Posterior cingulate gyrus (tissue), 11 donors: ENCODE measurements at regions not wholly inside any gene's neighbourhood (a gene's known extent, or its start where the extent isn't known, plus 50 kb on each side); places are given as distances from the start of the nearest gene placed in this dataset.

ENCODE experiments used
- DNase-seq, 10 donors: peaks; one replicate each; pipeline versions ENCODE4 v3.0.0 to v3.0.0-alpha.2; 2020 to 2021; ENCODE audit warnings: mixed read lengths in 3 of 10
- intact Hi-C: fragments of 100-400 bp; cut with DNase I; formaldehyde crosslinking; loops from one replicate; pipeline ENCODE4 v1.15.1; 2023

DNA sequence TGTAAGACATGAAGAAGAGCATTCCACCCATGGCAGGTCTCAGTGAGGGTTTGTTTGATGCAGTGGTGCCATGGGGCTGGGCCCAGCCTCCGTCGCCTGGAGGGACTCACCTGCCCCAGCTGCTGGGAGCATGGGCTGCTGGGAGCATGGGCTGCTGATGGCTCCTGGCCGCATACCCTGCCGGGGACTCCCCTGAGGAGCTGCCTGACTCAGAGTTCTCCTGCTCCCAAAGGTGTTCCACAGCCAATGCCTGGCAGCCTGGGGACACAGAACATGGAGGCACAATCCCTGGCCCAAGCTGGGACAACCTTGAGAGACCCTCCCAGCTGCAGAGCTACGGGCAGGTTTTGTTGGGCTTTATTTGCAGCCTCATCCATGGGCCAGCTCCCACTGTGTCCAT is 108.4 kb downstream of the COPS8 start:
- intact Hi-C loops: no loop called here
- no peak for DNase-seq

DNA sequence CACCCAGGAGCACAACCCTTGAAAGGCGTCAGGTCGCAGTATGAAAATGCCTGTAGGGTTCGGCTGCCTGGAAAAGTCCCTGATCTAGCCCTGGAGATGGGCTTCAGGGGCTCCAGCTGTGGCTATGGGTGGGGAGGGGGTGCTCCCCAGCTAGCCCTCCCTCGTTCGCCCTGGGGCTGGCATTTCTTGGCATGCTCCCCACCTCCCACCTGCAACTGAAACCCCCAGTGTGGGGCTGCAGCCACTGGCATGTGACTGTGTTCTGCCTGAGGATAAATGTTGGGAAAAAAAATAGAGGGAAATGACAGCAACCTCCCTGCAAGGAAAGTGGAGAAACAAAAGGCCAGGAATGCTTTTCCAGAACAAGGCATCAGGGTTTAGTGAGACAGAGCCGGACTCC is 109.2 kb downstream of the COPS8 start:
- intact Hi-C loops: no loop called here
- no peak for DNase-seq

DNA sequence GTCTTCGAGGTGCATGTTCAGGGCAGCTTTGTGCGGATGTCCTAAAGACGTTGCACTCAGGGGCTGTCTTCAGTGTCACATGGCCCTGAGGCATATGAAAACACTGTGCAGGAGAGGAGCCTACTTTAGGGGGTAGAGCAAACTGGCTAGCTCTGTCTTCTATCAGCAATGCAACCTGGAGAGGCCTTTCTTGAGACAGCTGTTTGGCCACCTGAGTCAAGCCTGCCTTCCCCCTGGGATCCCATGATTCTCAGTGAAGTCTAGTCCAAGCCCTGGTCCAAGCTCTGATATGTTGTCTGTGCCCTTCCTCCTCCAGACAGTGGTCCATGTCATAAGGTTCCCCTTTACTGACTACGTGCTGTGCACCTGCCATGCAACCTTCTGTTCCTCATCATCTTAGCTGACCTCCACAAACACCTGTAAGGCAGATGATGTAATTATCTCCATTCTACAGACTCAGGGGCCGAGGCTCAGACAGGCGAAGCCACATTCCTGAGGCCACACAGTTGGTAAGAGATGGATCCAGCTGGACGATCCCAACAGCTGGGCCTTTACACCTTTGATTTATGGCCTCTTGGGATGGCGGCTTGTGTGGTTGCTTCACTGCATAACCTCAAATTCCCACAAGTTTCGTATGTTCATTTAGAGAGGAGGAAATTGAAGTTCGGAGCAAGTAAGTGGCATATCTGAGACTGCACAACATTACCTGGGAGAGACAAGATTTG is 109.9 kb downstream of the COPS8 start:
- no peak for DNase-seq
- intact Hi-C loops: no loop called here

DNA sequence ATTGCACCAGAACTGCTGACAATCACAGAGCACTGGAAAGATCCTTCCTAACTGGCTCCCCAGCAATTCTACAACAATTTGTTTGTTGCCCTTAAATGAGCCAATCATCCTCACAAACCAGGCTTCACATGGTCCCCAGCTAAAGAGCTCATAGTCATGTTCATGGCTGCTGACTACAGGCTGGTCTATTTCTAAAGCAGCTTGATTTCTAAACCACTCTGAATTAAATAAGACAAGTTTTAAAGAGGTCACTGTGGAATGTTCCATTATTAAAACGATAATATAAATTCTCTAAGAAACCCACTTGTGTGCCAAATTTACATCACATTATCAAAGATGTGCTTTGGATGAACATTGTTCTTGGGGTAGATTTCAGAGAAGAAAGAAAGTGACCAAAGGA is 110.7 kb downstream of the COPS8 start:
- intact Hi-C loops: no loop called here
- DNase-seq: no peak

DNA sequence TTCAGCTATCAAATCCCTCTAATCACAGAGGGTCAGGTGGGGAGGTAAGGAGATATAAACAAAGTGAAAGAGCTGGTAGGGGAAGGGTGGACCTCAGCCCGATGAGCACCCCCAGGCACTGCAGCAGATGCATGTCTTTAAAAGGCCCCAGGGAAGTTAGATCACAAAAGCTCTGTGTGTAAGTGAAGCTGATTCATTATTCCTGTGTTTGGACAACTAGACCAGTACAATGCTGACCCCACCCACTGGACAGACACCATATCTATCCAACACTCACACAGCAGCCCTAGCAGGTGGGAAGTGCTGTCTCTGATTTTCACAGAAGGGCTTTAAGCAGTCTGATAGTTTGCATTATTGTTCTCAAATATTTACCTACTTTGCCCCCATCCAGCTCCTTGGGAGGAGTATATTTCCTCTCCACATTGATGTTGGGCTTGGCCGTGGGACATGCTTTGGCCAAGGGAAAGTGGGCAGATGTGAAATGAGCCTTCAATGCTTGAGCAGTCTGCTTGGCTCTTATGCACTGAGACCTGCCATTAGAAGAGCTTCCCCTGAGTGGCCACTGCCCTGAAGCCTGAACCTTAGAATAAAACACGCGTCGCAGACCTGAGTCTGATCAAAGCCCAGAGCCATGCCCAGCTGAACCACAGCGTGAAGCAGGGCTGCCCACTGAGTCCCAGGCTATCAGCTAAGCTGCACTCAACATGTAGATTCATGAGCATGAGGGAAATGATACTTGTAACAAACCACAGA is 111.4 kb downstream of the COPS8 start:
- no peak for DNase-seq
- intact Hi-C loops: no loop called here

DNA sequence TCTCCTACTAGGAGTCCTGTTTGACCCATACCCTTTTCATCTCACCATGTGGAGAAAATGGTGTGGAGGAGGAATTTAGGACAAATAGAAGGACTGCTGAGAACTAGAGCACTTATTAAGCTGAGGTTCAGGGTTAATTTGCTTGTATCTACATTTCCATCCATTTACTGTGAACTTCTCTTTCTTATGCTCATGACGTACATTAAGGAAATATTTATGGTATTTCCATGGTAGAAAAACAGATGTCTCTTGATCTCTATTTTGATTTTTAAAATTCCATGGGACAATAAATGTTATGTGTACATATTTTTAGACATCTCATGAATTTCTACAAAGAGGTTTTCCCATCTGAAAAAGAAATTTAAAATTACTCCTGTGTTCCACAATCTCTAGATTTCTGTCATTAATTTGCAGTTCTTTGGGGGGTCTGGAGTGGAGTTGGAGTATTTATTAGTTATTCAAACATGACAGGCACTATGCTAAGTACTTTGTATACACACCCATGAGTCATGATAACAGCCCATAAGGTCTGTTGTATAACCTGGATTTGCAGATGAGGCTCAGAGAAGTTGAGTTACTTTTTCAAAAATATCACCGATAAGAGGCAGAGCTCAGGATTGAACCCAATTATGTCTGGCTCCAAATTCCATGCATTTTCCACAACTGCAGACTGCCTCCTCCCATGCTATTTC is 112.6 kb downstream of the COPS8 start:
- no peak for DNase-seq
- intact Hi-C loops: no loop called here

DNA sequence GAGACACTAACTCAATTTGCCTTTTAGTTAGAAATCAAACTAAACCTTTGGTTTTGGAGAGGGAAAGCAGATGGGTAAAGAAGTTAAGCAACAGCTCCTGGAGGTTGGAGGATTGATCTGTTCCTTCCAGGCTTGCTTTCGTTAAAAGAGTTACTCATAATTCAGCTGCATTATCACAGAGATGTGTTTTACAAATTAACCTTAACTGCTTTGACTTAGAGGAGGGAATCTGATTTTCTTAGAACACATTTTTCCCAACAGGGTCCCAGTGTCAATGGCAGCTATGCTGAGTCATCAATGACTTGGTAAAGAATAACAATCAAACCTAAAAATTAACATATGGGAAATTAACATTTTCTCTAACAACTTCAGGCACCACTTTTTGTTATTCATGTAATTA is 113.4 kb downstream of the COPS8 start:
- DNase-seq: no peak
- intact Hi-C loops: no loop called here

DNA sequence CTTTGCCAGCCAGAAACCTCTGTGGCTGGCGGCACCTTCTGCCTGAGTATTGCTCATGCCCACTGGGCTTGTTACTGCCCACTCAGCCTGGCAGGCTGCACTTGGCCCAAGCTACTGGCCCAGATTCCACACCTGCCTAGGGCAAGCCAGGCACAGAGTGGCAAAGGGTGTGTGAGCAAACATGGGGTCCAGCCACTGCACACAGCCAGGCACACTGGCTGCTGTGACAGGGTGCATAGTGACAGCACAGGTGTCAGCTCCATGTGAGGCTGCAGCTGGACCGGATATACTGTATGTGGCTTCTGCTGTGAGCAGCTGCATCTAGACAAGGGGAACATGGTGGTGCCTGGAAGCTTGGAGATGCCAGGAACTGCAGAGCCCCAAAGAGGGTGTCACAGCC is 113.9 kb downstream of the COPS8 start:
- intact Hi-C loops: no loop called here
- peak in 6 of 10 donors; percentile 15 to 90 (median 61) for DNase-seq

DNA sequence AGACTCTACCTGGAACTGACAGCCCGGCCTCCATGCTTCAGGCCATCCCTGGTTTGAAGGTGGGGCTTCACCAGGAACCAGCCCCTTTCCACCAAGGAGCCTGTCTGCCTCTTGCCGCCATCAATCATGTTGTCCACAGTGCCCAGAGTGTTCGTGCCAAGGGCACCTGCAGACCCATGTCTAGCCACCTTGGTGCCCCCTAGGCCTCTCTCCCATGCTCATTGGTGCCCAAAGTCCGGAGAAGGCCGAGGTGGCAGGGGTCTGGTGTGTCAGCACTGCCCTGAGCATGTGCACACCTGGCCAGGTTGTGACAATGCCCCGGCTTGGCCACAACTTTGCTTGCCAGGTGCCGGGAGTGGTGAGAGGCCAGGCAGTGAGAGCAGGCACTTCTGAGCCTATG is 114.8 kb downstream of the COPS8 start:
- intact Hi-C loops: no loop called here
- DNase-seq: no peak

DNA sequence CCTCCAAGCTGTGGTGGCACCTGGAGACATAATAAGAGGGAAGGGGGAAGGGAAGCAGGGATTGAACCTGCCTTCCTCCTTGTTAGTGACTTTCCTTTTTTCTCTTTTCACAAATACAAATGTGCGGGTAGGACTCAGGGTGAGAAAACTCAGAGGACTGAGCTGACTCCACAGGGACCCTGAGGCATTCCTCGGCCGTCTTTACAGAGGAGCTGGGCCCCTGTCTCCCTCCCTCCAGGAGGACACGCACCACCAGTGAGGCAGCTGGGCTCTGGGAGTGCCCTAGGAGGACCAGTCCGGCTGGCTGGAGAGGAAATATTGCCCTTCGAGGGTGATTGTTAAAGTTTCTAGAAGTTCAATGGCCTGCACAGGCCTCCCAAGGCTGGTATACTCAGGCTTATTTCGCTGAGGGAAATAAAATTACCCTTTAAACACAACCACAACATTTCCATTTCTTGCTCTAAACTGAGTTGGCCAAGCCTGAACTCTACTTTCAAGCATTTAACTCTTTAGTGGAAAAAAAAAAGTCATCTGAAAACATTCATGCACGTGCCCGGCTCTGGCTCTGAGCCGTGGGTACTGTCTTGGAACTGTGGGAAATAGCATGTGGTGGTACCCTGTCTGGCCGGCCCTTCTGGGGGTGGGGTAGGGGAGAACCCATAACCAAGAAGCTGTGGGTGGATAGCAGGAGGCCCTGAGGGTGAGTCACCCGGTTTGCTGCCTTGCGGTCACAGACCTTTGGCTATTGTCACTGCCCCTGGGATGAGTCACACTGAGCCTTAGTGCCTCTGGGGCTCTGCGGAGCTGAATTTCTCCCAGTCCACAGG is 116.0 kb downstream of the COPS8 start:
- DNase-seq: no peak
- intact Hi-C loops: no loop called here

DNA sequence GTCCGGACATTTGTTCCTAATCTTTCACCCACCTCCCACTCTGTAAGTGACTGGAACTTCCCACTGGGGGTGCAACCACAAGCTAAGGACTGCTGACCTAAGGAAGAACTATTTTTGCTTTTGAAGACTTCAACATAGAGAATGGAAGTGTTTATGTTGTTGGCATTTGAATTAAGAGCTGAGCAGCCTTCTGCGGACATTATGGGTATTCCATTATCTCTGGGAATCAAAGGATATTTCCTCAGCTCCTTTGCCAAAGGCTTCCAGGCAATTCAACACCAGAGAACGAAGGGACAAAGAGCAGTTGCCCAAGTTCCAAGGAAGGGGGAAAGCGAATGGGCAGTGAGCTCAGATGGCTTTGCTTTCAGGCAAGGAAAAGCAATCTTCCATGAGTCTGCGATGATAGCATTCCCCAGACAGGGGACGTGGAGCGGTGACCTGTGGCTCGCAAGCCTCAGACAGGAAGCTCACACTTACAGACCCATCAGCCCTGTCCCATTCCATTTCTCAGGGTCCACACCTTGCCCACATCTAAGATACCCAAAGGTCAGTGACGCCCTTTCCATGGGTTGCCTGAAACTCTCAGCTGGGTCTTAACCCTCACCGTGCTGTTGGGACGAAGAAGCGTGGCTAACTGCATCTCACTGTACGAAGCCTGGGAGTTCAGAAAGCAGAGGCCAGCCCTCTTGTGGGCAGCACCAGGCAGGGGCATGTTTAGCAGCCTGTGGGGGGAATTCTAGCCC is 116.8 kb downstream of the COPS8 start:
- intact Hi-C loops: no loop called here
- no peak for DNase-seq

DNA sequence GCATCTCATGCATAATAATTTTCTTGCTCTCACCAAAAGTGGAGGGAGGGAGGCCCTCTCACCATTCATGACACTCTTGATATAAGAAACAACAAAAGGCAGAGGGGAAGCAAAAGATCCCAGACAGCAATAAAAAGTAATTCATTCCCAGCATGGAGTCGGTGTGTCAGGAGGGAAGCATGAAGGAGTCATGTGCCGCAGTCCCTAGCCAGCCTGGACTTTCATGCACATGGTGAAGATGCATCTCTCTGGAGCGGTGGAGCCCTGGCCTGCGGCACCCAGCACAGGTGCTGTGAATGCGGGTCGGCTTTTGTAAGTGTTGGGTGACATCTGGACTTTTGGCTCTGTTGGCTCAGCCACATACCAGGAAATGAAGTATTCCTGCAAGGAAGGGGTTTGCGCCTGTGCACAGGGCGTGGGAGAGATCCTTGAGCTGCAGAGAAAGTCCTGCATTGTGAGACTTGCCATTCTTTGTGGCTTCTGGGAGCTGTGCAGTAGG is 119.4 kb downstream of the COPS8 start:
- intact Hi-C loops: no loop called here
- DNase-seq: no peak

DNA sequence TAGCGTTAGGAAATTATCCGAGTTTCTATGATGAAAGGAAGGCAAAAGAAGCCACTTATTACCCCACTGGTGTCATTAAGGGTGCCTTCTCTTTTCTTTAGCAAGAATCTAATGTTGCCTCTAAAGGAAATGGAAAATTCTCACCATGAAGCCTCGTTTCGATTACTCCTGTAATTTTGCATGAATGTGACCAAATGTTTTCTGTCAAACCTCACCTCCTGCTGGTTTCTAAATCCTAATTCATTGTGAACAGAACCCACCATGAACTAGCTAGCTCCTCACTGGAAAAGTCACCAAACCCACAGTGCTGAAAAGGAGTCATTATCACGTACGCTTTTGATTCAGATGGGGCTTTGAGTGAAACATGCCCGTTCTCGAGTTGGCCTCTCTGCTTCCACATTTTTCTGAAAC is 119.9 kb downstream of the COPS8 start:
- intact Hi-C loops: no loop called here
- DNase-seq: no peak

DNA sequence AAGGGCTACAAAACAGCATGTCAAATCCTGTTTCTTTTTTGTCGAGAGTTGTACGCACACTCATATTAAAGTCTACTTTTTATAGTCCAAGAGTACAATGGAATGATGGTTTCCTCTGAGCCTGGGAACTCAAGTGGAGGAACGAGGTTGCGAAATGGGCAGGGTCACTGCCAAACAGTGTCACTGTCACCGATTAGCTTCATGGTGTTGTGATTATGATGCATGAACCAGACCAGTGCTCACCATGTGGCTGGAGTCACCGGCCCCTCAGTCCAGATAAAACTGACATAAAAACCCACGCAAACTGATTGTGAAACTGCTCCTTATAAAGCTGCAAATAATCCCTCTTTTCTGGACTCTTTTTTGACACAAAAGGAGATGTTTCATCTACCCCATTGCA is 122.0 kb downstream of the COPS8 start:
- intact Hi-C loops: no loop called here
- no peak for DNase-seq

DNA sequence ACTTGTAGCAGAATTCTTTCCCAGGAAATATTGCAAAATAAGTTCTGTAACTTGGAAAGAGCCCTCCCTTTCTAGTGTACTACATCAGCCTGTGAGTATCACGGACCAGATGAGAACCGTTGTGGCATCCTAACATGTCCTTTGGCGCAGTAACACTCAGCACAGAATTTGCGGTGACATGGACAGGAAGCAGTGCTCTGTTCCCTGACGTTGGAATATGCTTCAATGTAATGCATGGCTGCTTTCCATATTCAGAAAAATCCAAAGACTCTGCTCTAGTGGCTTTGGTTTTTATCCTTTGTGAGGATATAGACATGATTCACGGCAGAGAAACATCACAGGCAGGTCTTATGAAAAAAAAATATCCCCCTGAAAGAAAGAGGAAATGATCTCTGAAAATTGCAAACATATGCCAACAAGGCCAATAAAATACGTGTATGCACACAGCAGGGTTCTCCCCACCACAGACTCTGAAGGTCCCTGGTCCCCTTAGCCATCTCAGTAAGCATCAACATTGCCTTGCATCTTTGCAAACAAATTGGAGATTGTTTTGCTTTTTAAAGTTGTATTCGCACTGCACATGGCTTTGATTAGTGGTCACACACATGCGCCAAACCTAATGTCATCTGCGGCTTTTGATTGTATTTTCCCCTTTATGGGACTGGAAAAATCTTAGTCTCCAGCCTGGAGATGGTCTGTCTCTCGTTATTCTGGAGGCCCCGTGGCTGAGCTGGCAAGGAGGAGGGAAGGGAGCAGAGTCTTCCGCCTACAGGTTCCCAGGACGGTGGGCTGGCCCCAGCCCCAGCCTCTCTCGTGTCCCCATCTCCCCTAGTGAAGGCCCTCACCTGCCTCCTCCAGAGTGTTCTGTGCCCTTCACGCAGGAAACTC is 122.9 kb downstream of the COPS8 start:
- no peak for DNase-seq
- intact Hi-C loops: no loop called here

DNA sequence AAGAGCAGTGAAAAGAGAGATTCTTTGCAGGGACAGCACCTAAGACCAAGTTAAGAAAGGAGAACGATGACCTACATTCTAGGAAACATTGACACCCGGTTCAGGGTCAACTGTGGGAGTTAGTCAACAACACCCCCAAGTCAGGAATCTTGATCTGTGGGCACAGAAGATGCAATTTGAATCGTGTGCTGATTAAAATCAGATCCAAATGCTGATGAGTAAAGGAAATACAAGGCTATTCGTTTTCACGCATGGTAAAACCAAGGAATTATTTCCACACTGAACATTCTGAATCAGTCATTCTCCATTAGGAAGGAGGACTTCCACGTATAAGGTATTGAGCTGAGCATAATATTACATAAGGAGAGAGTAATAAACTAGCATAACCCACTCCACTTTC is 124.2 kb downstream of the COPS8 start:
- intact Hi-C loops: no loop called here
- no peak for DNase-seq

DNA sequence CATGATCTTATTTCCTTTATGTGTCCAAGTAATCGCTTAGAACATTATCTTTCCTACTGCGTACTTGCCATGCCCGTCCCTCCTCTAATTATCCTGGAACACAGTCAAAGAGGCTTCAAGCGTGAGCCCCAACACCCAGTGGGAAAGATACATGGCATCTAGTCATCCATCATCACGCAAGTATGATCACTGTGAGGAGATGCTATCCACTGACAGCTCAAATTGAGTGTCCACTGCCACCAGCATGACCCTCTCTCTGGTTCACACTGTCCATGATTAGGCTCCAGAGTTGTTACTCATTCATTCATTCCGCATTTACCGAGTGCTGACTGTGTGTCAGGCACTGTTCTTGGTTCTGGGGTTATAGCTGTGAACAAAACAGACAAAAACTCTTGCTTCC is 124.6 kb downstream of the COPS8 start:
- intact Hi-C loops: no loop called here
- DNase-seq: no peak

DNA sequence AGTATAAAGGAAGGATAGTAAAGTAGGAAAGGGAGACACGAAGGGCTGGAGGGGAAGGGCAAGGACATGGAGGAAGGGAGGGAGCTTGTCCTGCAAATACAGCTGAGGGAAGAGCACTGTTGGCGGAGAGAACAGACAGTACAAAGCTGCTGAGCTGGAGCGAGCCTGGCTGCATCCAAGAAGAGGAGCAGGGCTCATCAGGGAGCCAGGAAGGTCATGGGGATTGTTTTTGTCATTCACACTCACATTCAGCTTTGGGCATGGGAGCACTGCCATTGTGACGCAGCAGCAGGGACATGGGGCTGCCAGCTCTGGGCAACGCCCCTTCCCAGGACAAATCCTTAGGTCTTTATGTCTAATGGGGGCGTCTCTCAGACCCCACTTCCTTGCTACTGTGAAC is 125.1 kb downstream of the COPS8 start:
- intact Hi-C loops: no loop called here
- DNase-seq: no peak
